Muscle of leg (tissue), 3 donors: ENCODE measurements at regions not wholly inside any gene's neighbourhood (a gene's known extent, or its start where the extent isn't known, plus 50 kb on each side); places are given as distances from the start of the nearest gene placed in this dataset.
A peak's percentile ranks its signal among the peaks of the same experiment; 100 is the strongest.

Experiments
- DNase-seq: peaks from one replicate; pipeline ENCODE4 v3.0.0; 2013
- H3K27ac ChIP-seq: one replicate; pipeline ENCODE4 v1.5.1; 2013; ENCODE audit warnings: mild to moderate bottlenecking, low read length, control low read depth
- H3K27me3 ChIP-seq: one replicate; pipeline ENCODE4 v1.6.1; 2013; ENCODE audit warnings: low read length; ENCODE audit not compliant: control insufficient read depth, insufficient read depth
- H3K36me3 ChIP-seq: one replicate; pipeline ENCODE4 v1.6.1; 2013; ENCODE audit warnings: low read length; ENCODE audit not compliant: control insufficient read depth, insufficient read depth
- H3K4me1 ChIP-seq: one replicate; pipeline ENCODE4 v1.6.1; 2013; ENCODE audit warnings: low read length; ENCODE audit not compliant: control insufficient read depth, insufficient read depth
- H3K4me3 ChIP-seq: one replicate; pipeline ENCODE4 v1.5.1; 2013; ENCODE audit warnings: low read length, control low read depth
- H3K9me3 ChIP-seq: replicated peaks from 2 replicates; pipeline ENCODE4 v1.6.1; 2013; ENCODE audit warnings: low read depth, low read length; ENCODE audit not compliant: control insufficient read depth
- WGBS: methylation state at CpG from one replicate; pipeline ENCODE4 v1.1.5; 2013; ENCODE audit warnings: missing lambda C conversion rate; ENCODE audit not compliant: insufficient coverage; 5-methylcytosine and 5-hydroxymethylcytosine counted together

GRCh38 chr2:71947809-71948208 lies 199.9 kb downstream of the CYP26B1 start:
- 97% methylated on average over 5 of the region's 5 CpGs for WGBS

DNA sequence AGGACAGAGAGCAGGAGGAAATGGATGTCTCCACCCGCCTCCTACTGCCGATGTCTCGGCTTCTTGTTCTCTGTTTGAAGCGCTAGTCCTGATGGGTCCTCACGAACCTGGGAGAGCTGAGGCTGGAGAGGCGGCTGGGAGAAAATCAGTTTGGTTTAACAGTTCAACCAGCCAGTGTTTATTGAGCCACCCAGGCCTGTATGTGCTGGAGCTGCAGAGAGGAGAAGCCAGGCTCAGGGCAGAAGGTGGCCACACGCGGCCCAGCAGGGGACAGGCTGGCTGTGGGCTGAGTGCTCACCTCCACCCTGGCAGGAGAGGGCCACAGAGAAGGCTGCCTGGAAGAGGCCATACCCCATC lies 202.1 kb downstream of the CYP26B1 start:
- WGBS = 44% methylated on average over 6 of the region's 8 CpGs
- H3K4me1 ChIP-seq = peaks cover 65% of the 10 kb centered on the region
- H3K27ac ChIP-seq = peak overlapping the region; percentile 85
- H3K36me3 ChIP-seq = no peaks in the 10 kb centered on the region
- H3K9me3 ChIP-seq = no peaks in the 10 kb centered on the region
- H3K27me3 ChIP-seq = no peaks in the 10 kb centered on the region
- no peak overlapping the region for H3K4me3 ChIP-seq
- DNase-seq = no peak

More at GRCh38 chr2:71947809-71948208, 199.9 kb downstream of the CYP26B1 start:
- DNase-seq = no peak
- Histone ChIP-seq H3K27ac (no peak overlapping the region), H3K36me3 (no peaks in the 10 kb centered on the region), H3K9me3 (no peaks in the 10 kb centered on the region), H3K27me3 (no peaks in the 10 kb centered on the region), H3K4me1 (peaks cover 54% of the 10 kb centered on the region), H3K4me3 (no peak overlapping the region)

- H3K27ac ChIP-seq = peak overlapping the region; percentile 85
- H3K9me3 ChIP-seq = no peaks in the 10 kb centered on the region
These were observed 202.7 kb downstream of the CYP26B1 start for GRCh38 chr2:71944806-71945602.

GRCh38 chr2:71944183-71944550 lies 203.5 kb downstream of the CYP26B1 start:
- 64% methylated on average over 2 of the region's 8 CpGs for WGBS

More at GRCh38 chr2:71944806-71945602, 202.7 kb downstream of the CYP26B1 start:
- Histone ChIP-seq H3K4me1 (peaks cover 68% of the 10 kb centered on the region), H3K36me3 (no peaks in the 10 kb centered on the region), H3K4me3 (no peak overlapping the region), H3K27me3 (no peaks in the 10 kb centered on the region)
- DNase-seq = peak; percentile 97
- 28% methylated on average over 4 of the region's 13 CpGs for WGBS

DNA sequence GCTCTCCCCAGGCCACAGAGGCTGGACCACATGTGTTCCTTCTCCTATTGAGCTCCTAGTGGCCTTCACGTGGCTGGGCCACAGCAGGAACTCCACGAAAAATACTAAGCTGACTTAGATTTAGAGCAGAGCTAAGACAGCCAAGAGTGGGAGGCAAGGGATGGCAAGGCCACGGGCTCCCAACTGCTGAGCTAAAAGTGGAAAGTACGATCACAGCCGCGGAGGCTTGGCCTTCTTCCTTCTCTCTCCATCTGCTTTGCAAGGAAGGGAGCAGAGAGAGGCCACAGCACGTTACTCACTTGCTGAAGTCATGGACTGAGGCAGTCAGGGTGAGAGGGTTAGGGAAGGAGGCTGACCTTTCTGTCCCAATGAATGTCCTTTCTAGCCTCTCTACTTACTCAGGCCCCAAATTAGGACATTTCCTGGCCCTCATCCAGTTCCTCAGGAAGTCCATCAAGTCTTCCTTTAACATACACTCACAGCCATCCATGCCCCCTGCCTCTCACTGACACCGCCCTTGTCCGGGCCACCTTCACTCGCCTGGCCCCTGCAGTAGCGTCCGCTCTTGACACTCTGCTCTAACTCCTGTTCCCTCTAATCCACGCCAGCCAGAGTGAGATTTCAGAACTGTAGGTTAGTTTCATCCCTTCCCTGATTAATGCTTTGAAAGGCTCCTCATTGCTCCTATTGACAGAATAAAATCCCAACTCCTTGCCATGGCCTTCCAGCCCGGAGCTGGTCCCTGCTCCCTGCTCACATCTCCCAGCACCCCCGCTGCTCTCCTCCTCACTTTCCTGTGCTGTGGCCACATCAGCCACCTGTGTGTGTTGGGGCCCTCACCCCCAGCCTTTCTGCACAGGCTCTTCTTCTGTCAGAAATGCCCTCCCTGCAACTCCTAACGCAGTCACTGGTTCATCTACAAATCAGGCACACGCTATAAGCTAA lies 204.2 kb downstream of the CYP26B1 start:
- 73% methylated on average over 12 of the region's 17 CpGs for WGBS

More at GRCh38 chr2:71944183-71944550, 203.5 kb downstream of the CYP26B1 start:
- H3K27me3 ChIP-seq = no peaks in the 10 kb centered on the region
- H3K4me1 ChIP-seq = peaks cover 70% of the 10 kb centered on the region
- peak overlapping the region; percentile 85 for H3K27ac ChIP-seq
- no peaks in the 10 kb centered on the region for H3K9me3 ChIP-seq
- H3K4me3 ChIP-seq = no peak overlapping the region
- DNase-seq = no peak
- no peaks in the 10 kb centered on the region for H3K36me3 ChIP-seq

DNA sequence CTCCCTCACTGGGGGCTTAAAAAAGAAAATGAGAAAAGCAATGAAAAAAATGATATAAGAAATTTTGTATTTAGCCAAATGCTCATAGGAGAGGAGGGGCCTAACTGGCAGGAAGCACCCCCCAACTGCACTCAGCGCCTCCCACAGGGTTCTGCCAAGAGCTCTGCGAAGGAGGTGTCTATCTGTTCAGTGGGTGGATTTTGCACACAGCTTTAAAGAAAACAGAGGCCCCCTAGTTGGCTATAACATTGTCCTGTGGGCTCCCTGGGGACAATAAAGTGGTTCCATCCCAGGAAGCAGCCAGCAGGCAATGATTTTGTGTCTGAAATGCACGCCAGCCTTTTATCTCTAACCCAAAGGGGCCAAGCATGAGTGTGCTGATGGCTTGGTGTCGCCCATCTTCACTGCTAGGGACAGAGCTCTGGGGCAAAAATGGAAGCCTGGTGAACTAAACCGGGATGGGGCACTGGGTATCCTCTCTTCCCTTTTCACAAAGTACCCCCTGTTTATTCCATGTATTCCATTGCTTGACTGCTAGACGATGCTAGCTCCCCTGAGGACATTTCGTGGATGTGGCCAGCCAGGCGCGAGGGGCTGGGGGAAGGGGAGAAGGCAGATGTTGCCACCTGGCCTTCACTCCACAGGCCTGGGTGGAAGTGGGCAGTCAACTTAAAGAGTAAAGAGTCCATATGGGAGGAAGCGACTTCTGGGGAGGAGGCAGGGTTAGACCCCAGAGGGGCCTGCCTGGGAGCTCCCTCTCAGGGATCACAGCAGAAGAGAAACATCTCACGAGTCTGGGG lies 205.7 kb downstream of the CYP26B1 start:
- peaks cover 83% of the 10 kb centered on the region for H3K4me1 ChIP-seq
- no peaks in the 10 kb centered on the region for H3K36me3 ChIP-seq
- H3K27ac ChIP-seq = no peak overlapping the region
- no peak overlapping the region for H3K4me3 ChIP-seq
- H3K27me3 ChIP-seq = no peaks in the 10 kb centered on the region
- H3K9me3 ChIP-seq = no peaks in the 10 kb centered on the region
- WGBS = 62% methylated on average over 8 of the region's 11 CpGs
- peak; percentile 88 for DNase-seq

More for the DNA sequence above, 204.2 kb downstream of the CYP26B1 start:
- H3K9me3 ChIP-seq = no peaks in the 10 kb centered on the region
- H3K27ac ChIP-seq = peak overlapping the region; percentile 85
- H3K4me1 ChIP-seq = peaks cover 71% of the 10 kb centered on the region
- H3K36me3 ChIP-seq = no peaks in the 10 kb centered on the region
- H3K4me3 ChIP-seq = no peak overlapping the region
- peak; percentile 83 for DNase-seq
- no peaks in the 10 kb centered on the region for H3K27me3 ChIP-seq

- H3K4me3 ChIP-seq = no peak overlapping the region
- H3K27me3 ChIP-seq = no peaks in the 10 kb centered on the region
- no peak for DNase-seq
- 76% methylated on average over 4 of the region's 5 CpGs for WGBS
- H3K4me1 ChIP-seq = peaks cover 90% of the 10 kb centered on the region
- no peaks in the 10 kb centered on the region for H3K36me3 ChIP-seq
- no peaks in the 10 kb centered on the region for H3K9me3 ChIP-seq
- no peak overlapping the region for H3K27ac ChIP-seq
These were observed 207.0 kb downstream of the CYP26B1 start for GRCh38 chr2:71940695-71941094.

DNA sequence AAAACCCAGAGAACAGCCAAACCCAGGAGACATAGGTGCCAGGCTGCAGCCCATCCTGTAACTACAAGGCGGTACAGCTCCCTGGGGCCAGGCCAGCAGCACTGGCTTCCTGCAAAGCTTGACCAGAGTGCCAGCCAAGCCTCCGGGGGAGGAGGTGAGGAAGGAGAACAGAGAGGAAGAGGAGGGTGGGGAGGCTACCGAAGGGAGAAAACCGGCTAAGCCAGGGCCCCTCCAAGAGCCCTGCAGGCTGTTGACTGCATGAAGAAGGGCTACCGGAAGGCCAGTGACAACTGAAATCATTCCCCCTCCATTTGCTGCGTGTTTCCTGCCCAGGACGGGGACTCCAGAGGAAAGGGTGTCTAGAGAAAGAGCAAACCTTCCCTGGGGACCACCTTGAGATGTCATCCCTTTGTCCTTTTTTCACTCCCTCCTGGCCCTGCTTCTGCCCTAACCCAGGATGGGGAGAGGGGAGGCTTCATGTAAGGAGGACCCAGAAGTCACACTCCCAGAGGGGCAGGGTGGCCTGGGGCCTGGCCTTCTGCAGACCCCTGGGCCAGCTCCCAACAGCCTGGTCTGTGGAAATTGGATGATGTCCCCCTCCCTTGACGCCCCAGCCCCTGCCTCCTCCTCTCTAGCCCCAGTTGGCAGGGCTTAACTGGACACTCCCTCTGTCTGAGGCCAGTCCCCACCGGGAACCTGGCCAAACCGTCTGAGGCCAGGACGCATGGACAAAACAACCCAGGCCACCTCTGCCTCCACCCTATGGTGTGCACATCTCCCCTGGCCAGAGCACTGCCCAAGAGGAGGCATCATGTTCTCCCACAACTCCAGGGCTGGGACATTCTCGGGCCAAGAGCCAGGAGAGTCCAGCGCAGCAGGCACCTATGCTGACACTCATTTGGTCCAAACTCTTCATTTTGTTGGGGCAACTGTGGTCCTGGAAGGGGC lies 207.8 kb downstream of the CYP26B1 start:
- 57% methylated on average over 9 of the region's 13 CpGs for WGBS
- DNase-seq = peak; percentile 66
- Histone ChIP-seq H3K4me3 (no peak overlapping the region), H3K36me3 (no peaks in the 10 kb centered on the region), H3K9me3 (no peaks in the 10 kb centered on the region), H3K27me3 (peaks cover 4% of the 10 kb centered on the region), H3K4me1 (peaks cover 90% of the 10 kb centered on the region), H3K27ac (peak overlapping the region; percentile 3)
